ENCODE measurements at regions not wholly inside any gene's neighbourhood (a gene's known extent, or its start where the extent isn't known, plus 50 kb on each side); places are given as distances from the start of the nearest gene placed in this dataset.

DNA sequence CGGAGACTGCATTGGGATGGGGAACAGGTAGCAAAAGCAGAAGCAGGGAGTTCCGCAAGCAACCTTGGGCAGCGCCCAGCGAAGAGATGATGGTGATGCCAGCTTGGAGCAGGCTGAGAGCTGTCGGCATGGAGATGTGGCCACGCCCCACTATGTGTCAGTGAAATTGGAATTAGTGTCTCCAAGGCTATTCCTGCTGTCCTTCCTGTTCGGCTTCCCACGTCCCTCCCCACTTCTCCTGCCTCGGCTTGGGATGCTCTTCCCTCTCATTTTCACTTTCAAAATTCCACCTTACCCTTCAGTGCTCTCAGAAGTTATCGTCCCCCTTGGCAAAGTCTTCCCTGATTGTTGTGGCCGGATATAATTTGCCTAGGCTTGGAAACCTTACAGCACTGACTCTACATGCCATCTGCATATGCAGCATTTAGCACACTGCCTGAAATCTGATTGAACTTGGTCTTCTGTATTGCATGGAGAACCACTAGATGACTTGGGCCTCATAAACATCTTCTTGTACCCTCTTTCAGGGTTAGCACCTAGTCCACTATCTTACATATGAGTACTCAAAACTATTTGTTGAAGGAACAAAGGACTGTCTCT, 270.7 kb upstream of the RUNX1 start:
- TF ChIP-seq, protein P1, sequence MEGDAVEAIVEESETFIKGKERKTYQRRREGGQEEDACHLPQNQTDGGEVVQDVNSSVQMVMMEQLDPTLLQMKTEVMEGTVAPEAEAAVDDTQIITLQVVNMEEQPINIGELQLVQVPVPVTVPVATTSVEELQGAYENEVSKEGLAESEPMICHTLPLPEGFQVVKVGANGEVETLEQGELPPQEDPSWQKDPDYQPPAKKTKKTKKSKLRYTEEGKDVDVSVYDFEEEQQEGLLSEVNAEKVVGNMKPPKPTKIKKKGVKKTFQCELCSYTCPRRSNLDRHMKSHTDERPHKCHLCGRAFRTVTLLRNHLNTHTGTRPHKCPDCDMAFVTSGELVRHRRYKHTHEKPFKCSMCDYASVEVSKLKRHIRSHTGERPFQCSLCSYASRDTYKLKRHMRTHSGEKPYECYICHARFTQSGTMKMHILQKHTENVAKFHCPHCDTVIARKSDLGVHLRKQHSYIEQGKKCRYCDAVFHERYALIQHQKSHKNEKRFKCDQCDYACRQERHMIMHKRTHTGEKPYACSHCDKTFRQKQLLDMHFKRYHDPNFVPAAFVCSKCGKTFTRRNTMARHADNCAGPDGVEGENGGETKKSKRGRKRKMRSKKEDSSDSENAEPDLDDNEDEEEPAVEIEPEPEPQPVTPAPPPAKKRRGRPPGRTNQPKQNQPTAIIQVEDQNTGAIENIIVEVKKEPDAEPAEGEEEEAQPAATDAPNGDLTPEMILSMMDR (IDR thresholded peaks at IDR 0.05; ENCODE audit: low read depth, low read length, poor library complexity, severe bottlenecking), result no peak
- TF ChIP-seq EZH2phosphoT487 (IDR thresholded peaks at IDR 0.05; ENCODE audit: borderline replicate concordance, low read length), result no peak

All from DOHH2 (cell line).